GM19238 (cell line): ENCODE measurements at regions not wholly inside any gene's neighbourhood (a gene's known extent, or its start where the extent isn't known, plus 50 kb on each side); places are given as distances from the start of the nearest gene placed in this dataset.
"Not testable (repeated sequence)": the region's sequence is repeated elsewhere in the genome, so short reads cannot be mapped to it uniquely, and the experiment has no call there.

ENCODE experiments used
- DNase-seq: peaks from one replicate; pipeline ENCODE4 v3.0.0; 2011; ENCODE audit warnings: low spot score; ENCODE audit not compliant: insufficient read length

DNA sequence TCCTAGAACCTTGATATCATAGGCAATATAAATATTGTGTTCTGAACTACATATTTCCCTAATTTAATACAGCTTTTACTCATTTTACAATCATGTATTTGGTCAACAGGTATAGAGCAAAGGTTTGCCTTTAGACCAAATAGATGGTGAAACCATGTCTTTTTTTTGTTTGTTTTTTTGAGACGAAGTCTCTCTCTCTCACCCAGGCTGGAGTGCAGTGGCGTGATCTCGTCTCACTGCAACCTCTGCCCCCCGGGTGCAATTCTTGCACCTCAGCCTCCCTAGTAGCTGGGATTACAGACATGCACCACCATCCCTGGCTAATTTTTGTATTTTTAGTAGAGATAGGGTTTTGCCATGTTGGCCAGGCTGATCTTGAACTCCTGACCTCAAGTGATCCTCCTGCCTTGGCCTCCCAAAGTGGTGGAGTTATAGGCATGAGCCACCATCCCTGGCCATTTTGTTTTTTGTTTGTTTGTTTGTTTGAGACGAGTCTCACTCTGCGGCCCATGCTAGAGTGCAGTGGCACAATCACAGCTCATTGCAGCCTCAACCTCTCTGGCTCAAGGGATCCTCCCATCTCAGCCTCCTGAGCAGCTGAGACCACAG, 243.7 kb upstream of the FOXN3 start:
- DNase-seq, result not testable (repeated sequence)

DNA sequence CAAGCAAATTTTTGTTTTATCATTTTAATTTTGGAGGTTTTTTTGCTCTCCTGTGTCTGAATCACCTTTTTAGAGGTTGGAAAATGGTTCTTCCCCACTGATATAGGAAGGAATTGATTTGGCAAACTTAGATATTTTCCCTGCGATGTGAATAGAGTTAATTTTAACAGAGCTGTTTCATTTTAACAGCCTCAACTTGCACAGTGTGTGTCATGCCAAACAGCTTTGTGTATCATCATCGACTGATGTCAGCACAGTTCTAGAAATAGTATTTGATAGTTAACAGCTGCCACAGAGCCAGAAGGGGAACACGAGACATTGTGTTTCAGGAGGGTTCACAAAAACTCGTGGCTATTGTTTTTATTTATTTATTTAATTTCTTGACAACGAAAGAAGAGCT, 243.1 kb upstream of the FOXN3 start:
- DNase-seq, result no peak

DNA sequence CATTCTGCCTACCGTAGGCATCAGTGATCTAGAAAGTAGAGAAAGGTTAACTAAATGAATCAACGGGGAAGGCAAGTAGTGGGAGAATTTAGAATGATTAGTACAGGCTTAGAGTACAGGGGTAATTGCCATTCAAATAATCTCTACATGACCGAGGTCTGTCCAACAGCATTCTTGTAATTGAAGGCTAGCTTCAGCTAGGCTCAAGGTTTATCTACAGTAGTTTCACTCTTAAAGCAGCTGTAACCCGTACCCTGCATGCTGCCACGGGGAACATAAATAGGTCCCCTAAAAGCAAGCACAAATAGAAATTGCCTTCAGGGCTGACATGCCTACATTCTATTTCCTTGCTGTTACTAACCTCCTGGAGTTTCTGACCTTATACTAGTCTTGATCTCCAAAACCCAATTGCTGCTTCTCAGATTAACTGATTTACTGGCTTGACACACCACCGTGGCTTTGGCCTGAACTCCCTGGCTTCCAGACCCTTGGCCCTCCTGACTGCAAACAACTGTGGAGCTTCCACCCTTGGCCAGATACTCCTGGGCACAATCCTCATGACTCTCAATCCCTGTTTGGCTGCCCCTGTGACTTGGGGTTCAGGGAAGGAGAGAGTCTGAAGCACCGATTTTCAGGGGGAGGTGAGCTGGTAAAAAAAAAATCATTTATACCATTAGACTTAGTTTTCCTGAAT, 242.1 kb upstream of the FOXN3 start:
- DNase-seq, result no peak

DNA sequence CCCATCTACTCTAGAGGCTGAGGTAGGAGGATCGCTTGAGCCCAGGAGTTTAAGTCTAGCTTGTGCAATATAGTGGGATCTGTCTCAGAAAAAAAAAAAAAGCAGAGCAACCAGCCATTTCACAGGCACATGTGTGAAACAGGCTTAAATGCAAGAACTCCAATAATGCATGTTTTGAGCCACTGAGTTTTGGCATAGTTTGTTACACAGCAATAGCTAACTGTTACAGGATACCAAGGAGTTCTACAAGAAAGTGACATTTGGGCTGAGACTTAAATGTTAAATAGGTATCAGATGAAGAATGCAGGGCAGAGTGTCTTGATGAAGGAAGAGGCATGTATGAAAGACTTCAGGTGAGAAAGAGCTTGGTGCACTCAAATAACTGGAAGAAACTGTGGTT, 240.0 kb upstream of the FOXN3 start:
- DNase-seq, result no peak

DNA sequence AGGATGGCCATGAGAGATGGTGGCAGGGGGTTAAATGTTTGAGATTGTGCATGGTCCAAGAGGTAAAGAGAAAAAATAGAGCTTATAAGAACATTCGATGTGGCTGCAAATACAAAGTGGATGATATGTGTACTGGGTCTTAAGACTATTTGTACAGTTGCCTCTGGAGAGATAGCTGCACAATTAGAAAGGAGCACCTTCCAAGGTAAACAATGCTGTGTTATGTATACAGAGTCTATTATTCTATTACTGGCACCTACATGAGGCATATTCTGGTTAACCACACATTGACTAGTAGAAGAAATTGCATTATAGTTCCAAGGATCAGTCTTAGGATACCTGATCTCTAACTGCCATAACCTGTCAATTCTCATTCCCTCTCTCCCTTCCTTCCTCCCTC, 238.0 kb upstream of the FOXN3 start:
- DNase-seq, result no peak

DNA sequence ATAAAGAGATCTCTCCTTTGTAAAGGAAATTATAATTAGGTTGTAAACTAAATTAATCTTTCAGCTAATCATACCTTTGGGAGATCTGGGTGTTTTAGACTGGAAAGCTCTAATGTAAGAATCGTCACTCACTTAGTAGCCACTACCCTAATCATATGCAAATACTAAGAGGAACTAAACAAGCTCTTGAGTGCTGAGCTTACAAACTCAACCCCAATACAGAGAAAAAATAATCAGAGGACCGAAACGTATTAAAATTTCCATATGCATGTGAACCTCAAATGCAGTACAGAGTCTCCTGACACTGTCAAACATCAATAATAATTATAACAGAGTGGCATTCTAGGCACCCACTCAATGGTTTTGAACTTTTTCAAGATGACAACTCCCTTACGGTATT, 235.3 kb upstream of the FOXN3 start:
- no peak for DNase-seq

DNA sequence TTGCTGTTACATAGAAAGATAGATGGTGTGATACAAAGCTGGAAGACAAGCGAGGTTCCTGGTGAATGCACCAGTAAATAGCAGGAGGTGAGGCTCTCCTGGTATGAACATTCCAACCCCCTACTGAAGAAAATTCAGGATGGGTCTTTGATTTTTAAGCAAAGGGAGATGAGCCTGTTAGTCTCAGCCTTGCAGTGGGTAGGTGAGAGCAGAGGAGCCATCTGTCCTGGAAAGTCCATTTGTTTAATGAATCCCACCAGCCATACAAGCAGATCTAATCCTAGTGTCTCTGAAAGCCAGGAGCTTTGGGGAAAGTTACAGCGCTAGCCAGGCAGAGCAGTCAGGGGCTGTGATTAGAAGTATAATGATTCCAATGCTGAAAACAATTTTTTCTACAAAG, 234.8 kb upstream of the FOXN3 start:
- no peak for DNase-seq

DNA sequence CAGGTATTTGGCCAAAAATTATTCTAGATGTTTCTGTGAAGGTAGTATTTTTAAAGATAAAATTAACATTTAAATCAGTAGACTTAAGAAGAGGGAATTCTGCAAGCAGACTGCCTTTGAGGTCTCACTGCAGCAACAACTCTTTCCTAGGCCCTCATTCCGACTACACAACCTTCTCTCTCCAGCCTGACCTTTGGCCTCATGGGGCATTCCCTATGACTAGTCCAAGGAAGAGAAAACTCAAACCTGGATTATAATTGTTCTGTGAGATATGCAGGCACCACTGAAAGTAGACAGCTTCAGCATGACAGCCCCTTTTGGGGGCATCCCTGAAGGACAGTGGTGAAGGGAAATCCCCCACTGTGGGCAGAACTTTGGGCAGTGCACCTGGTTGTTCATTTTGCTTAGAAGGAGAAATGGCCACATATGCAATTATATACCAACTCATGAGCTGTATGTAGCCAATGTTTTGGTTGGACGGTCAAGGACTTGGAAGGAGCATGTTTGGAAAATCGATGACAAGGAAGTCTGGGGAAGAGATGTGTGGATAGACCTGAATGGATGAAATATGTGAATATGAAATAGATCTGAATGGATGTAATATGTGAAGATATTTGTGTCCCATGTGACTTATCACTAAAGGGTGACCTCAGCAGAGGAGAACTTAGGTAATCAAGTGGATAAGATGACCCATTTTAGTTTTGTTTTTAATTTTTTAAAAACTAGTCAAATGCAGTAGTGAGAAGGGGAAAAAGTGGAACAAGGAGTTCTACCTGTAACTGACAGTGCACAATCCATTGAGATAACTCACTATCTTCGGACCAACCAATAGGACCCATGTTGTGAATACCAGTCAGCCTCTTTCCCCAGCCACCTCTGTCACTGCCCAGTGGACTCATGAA, 233.3 kb upstream of the FOXN3 start:
- DNase-seq, result no peak

DNA sequence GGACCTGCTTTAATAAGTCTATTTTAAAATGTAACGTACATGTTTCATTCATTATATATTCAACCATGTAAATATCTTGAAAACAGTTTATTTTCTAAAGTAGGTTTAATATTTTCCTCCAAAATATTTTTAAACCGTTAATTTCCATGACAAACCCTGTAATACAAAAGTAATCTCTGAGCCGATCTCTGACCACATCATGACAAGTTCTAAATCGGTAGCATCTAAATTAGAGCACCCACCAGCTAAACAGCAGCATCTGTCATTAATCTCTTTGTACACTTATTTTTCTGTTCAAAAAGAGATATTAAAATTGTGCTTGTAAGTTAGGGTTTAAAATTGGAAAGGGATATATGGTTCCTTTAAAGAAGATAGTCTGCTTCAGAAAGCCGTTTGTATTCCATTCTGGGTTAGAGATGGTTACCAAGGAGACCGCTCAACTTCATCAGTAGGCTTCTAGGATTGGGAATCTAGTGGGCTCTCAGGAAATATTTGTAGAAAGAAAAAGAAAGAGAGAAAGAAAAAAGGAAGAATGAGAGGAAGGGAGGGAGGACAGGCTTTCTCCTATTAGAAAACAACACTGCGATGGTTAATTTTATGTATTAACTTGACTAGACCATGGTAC, 232.5 kb upstream of the FOXN3 start:
- DNase-seq, result no peak

DNA sequence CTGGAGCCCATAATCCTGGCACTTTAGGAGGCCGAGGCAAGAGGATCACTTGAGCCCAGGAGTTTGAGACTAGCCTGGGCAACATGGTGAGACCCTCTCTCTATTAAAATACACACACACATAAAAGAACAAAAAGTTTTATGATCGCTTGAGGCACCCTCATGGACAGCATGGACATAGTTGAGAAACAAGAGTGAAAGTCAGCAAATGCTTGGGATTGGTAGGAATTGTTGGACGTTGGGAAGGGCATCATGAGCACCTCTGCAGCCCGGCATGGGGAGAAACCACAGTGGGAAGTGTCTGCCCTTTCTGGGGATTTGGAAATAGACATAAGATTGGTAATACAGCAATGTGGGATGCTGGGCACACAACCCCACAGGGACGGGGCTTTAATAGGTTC, 231.9 kb upstream of the FOXN3 start:
- no peak for DNase-seq

DNA sequence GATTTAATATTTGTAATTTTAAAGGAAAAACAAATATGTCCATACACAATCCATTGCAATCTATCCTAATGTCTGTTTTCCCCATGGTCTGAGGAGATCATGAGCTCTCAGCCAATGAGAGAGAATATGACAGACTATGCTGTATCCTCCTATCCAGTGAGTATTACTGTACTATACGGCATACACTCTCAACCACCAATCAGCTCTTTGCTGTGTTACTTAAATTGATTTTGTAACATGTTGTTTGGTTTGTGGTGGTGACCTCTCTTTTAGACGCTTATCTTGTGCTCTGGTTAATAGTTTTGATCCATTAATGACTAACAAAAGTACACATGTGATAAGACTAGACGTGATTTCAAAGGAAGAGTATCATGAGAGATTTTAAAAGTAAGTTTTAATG, 231.5 kb upstream of the FOXN3 start:
- DNase-seq, result no peak

DNA sequence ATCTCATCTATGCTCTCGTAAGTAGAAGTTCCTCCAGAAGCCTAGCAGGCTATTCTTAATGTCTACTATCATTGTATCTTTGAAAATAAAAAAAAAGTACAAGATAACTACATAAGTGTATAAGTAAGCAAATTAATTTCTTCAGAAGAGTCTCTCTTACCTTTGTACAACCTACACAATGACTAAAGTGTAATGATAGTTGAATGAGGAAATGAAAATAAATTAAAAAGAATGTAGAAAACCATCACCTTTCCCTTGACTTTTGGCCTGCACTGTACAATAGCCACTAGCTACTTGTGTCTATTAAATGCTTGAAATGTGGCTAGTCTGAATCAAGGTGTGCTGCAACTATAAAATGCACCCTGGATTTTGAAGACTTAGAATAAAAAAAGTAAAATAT, 229.9 kb upstream of the FOXN3 start:
- DNase-seq, result no peak

DNA sequence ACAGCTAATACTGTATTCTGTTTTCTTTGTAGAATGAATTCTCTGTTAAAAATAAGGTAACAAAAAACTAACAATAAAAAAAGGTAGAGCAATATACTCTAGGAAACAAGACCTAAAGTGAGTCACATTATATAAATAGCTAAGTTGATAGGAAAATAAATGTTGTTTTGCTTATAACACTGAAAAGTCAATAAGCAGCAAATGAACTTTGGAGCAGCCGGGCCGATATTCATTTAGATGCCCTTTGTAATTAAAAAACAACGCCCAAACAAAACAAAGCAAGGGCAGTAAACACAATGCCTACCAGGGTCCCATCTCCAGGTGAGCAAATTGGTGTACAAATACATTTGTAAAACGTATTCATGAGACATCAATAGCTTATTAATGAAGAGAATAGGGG, 227.6 kb upstream of the FOXN3 start:
- no peak for DNase-seq

DNA sequence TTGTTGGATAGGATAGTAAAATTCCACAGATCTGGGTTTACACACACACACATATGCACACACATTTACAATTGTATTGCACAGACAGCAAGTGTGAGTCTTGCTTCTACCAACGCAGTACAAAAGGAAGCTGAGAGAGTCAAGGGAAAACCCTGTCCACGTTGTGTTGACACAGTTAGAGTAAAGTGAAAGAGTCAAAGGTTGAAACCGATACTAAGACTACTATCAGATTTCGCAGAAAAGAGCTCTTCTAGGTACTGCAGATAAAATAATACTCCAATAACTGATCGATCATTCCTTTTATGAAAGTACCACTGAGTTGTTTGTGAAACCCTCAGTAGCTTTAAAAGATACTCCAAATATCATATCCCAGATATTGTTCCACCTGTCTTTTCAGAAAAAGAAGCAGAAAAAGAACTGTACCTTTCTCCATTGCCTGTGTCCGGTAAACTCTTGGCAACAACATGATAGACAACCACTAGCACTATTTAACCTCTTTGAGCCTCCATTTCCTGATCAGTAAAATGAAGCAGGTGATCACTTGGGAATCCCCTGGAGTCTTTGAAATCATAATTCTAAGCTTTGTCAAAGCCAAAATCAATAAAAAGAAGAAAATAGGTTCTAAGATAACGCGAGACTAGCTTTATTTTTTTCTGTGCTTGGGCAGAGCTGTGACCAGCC, 224.6 kb upstream of the FOXN3 start:
- peak; percentile 31 for DNase-seq

DNA sequence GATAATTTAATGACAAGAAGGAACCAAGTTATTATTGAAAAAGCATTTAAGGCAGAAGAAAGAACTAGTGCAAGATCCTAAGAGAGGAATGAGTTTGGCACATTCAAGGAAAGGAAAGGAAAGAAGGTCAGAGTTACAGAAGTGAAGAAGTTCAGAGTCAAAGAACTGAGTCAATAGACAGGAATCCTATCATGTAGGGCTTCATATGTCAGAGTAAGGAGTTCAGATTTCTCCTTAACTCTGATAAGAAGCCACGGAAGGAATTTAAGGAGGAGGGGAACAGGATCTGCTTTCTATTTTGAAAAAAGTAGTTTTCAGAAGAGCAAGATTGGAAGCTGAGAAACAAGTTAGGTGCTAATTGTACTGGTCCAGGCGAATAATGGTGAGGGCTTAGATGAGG, 223.1 kb upstream of the FOXN3 start:
- DNase-seq, result no peak

DNA sequence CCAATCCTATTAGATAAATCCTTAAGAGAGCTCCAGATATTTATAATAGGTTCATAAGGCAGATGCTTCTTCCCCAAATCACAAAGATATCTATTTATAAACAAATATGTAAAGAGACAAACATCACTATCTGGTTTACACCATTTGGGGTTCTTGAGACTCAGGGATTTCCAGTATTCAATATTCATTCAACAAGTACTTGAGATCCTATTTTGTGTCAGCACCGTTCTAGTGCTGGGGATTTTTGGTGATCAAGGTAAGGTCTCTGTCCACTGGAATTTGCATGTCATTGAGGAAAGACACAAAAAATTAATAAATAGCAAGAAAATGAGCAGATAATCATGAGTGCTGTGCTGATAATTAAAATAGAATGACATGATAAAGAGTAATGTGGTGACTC, 222.7 kb upstream of the FOXN3 start:
- DNase-seq, result no peak

DNA sequence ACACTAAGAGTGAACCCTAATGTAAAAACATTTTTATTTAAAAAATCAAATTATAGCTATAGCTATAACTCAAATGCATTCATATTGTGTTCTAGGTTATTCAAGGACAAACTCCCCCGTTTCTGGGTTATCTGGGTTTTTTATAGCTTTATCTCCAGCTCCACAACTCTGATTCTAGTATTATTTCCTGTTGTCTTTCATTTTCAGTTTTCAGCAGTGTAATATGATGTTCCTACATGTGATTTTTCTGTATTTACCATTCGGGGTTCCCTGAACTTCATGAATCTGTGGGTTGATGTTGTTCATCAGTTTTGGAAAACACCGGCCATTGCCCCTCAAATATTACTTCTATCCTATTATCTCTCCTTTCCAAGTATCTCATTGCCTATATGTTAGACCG, 221.9 kb upstream of the FOXN3 start:
- no peak for DNase-seq

DNA sequence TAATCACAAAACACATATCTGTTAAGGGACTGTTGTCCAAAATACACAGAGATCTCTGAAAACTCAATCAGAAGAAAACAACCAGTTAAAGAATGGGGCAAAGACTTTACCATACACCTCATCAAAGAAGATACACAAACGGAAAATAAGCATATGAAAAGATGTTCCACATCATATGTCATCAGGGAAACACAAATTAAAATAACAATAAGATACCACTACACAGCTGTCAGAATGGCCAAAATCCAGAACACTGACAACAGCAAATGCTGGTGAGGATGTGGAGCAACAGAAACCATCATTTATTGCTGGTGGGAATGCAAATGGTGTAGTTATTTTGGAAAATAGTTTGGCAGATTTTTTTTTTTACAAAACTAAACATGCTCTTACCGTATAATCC, 220.5 kb upstream of the FOXN3 start:
- DNase-seq, result no peak

DNA sequence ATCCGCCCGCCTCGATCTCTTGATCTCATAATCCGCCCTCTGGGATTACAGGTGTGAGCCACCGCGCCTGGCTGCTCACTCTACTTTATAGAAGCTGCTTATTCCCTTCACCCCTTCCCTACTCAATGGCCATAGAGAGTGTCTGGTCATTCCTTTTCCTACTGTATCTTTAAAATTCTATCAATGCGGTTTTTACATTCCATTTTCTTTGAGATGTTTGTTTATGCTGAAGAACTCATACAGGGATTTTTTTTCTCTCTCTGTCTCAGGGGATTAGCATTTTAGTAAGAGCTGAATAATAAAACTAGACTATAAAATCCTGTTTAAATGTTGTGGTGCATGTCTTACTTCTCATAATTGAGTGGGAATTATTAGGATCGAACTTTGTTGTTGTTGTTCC, 218.6 kb upstream of the FOXN3 start:
- no peak for DNase-seq

DNA sequence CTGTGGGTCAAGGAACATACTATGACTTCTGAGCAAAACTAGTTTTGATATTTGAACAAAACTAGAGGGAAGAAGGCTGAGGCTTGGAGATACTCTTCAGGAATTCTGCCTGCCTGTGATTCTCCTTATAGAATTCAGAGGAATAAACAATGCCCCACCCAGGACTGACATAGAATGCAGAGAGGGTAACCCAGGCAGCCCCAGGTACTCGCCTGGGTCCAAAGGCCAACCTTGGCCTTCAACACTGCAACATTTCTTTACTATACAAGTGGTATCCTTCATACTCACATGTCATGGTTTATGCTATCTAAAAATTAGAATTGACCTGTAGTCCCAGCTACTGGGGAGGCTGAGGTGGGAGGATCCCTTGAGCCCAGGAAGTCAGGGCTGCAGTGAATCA, 217.0 kb upstream of the FOXN3 start:
- DNase-seq, result no peak

DNA sequence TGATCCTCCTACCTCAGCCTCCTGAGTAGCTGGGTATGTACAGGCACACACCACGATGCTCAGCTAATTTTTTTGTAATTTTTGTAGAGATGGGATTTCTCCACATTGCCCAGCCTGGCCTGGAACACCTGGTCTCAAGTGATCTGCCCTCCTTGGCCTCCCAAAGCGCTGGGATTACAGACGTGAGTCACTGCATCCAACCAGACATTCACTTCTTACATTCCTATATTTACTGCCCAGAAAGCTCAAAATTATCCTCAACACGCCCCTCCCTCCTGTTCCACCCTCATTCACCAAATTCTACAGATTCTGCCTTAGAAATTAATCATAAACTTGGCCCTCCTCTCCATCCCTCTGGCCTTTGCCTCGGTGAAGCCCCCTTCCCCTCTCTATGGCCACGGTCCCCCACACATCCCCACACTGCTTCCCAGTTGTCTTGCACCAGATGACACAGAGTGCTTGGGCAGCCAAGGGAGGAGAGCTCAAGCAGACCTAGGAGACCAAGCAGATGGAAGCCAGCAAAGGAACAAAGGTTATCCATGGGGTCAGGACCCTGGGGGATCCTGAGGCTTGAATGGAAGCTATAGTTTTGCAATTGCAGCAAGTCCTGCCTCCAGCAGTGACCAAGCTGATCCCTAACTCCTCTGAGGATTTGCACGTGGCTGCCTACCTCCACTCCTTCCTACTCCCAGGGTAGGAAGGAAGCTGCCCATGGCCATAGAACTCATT, 213.2 kb upstream of the FOXN3 start:
- no peak for DNase-seq
